Activated naive CD8-positive, alpha-beta T cell (primary cell): ENCODE measurements at regions not wholly inside any gene's neighbourhood (a gene's known extent, or its start where the extent isn't known, plus 50 kb on each side); places are given as distances from the start of the nearest gene placed in this dataset.

ENCODE experiments used
- H3K27ac Mint-ChIP-seq: one replicate; pipeline ENCODE4 v1.8.0; 2021; ENCODE audit warnings: mixed read lengths
- H3K27me3 Mint-ChIP-seq: one replicate; pipeline ENCODE4 v1.8.0; 2021; ENCODE audit warnings: mixed read lengths
- H3K36me3 Mint-ChIP-seq: one replicate; pipeline ENCODE4 v1.8.0; 2021; ENCODE audit warnings: mixed read lengths
- H3K4me1 Mint-ChIP-seq: one replicate; pipeline ENCODE4 v1.8.0; 2021; ENCODE audit warnings: low read depth, mixed read lengths
- H3K4me3 Mint-ChIP-seq: one replicate; pipeline ENCODE4 v1.8.0; 2021; ENCODE audit warnings: mild to moderate bottlenecking, mixed read lengths
- H3K9me3 Mint-ChIP-seq: one replicate; pipeline ENCODE4 v1.8.0; 2021; ENCODE audit warnings: low read depth, mixed read lengths

DNA sequence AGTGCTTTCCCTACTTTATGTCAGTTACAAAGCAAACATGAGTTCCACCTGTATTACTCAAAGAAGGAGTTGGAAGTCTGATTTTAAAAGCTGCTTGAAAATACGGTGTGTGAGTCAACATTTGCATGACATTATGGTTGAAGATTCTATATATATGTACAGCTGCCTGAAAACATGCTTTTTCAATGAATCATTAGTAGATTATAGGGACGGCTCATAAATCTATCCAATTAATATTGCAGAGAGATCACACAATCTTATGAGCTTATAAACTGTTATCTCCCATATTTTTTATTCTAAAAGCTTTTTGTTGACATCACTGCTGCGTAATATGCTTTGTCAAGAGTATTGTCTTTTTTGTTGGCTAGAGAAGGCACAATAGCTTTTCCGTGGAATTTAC lies 873.8 kb downstream of the SLITRK6 start:
- no peaks in the 10 kb centered on the region for H3K4me1 Mint-ChIP-seq

DNA sequence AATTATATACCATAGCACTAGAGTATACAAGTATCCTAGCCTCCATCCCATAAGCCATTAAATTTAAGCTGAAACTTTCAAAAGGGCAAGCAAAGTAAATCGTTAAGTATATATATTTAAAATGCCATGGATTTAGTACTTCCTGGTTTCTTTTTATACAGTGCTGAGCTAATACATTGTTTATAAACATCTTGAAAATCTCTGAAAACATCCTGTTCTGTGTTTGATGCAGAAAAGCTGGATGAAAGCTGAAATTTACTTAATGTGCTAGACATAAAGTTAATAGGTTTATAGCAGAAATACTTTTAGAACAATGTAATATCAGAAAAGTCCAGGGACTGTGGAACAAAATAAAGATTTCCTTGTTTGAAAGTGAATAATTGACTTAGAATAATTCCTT lies 875.4 kb downstream of the SLITRK6 start:
- Mint-ChIP-seq H3K27ac (no peak overlapping the region), H3K27me3 (no peaks in the 10 kb centered on the region), H3K4me3 (no peak overlapping the region), H3K9me3 (no peaks in the 10 kb centered on the region), H3K36me3 (no peaks in the 10 kb centered on the region), H3K4me1 (no peaks in the 10 kb centered on the region)

More for the DNA sequence above, 873.8 kb downstream of the SLITRK6 start:
- H3K9me3 Mint-ChIP-seq = no peaks in the 10 kb centered on the region
- H3K4me3 Mint-ChIP-seq = no peak overlapping the region
- H3K27ac Mint-ChIP-seq = no peak overlapping the region
- no peaks in the 10 kb centered on the region for H3K36me3 Mint-ChIP-seq
- H3K27me3 Mint-ChIP-seq = no peaks in the 10 kb centered on the region

DNA sequence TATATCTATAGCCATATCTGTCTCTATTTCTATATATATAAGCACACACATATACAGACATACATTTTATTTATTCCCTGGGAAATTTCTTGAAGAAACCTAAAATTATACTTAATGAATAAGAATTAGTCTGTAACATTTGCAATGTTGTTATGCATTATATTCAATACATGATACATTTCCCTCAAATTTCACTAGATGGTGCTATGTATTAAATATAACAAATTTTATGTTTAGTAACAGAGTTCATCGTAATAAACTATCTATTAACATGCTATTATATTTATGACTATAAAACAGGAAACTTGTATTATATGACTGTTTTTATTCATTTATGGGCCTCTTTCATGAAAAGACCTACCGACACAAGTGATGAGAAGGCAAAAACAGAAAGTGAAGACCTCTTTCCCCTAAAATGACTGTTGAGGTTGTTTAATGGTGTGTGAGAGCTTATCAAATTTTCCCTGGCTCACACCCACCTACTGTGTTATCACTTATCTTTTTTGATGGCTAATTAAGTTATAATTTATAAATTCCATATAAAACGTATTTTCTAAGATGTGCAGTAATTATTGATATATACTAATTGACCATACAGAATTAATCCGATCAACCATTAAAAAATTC lies 881.9 kb downstream of the SLITRK6 start:
- Mint-ChIP-seq H3K27ac (no peak overlapping the region), H3K4me1 (no peaks in the 10 kb centered on the region), H3K9me3 (no peaks in the 10 kb centered on the region), H3K36me3 (no peaks in the 10 kb centered on the region), H3K4me3 (no peak overlapping the region), H3K27me3 (no peaks in the 10 kb centered on the region)

DNA sequence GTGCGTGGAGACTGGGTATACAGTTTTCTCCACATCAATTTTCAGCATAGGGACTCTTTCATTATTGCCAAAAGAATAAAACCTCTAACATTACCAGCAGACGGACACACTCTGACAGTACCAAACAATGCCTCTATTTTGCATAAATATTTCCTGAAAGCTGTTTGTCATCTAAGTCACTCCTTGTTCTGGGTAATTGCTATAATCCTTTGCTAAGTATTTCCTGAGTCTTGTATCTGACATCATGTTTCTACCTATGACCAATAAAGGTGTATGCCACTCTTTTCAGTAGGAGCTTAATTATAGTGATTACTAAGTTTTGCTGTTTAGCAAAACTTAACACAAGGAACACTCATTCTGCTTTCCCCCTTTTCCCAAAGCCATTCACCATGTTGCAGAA lies 886.5 kb downstream of the SLITRK6 start:
- no peaks in the 10 kb centered on the region for H3K27me3 Mint-ChIP-seq
- no peak overlapping the region for H3K27ac Mint-ChIP-seq
- no peak overlapping the region for H3K4me3 Mint-ChIP-seq
- H3K4me1 Mint-ChIP-seq = no peaks in the 10 kb centered on the region
- no peaks in the 10 kb centered on the region for H3K9me3 Mint-ChIP-seq
- no peaks in the 10 kb centered on the region for H3K36me3 Mint-ChIP-seq

DNA sequence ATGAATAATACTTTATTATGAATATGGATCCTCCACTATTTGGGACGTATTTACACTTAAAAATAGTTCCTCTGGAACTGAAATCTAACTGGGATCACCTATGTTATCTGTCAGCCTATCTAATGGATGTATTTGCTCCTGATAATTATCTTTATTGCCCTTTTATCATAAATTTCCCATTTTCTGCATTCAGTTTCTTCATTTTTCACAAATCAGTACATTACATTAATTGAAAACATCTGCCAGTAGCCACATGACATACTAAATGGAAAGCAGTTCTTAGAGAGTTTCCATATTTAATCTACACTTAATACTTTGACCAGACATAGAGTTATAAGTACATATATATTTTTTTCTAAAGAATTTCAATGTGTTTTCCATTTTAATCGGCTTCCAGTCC lies 888.8 kb downstream of the SLITRK6 start:
- Mint-ChIP-seq H3K27me3 (no peaks in the 10 kb centered on the region), H3K4me3 (no peak overlapping the region), H3K9me3 (no peaks in the 10 kb centered on the region), H3K36me3 (no peaks in the 10 kb centered on the region), H3K4me1 (no peaks in the 10 kb centered on the region), H3K27ac (no peak overlapping the region)

DNA sequence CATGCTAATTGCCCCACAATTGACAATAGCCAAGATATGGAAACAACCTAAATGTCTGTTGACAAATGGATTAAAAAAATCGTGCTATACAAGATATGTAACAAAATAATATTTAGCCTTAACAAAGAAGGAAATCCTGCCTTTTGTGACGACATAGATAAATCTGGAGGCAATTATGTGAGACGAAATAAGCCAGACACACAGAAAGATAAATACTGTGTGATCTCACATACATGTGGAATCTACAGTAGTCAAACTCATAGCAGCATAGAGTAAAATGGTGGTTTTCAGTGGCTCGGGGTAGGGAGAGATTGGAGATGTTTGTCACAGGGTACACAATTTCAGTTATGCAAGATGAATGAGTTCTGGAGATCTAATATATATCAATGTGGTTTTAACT lies 895.8 kb downstream of the SLITRK6 start:
- Mint-ChIP-seq H3K27ac (no peak overlapping the region), H3K4me1 (no peaks in the 10 kb centered on the region), H3K4me3 (no peak overlapping the region), H3K36me3 (no peaks in the 10 kb centered on the region), H3K9me3 (no peaks in the 10 kb centered on the region), H3K27me3 (no peaks in the 10 kb centered on the region)

DNA sequence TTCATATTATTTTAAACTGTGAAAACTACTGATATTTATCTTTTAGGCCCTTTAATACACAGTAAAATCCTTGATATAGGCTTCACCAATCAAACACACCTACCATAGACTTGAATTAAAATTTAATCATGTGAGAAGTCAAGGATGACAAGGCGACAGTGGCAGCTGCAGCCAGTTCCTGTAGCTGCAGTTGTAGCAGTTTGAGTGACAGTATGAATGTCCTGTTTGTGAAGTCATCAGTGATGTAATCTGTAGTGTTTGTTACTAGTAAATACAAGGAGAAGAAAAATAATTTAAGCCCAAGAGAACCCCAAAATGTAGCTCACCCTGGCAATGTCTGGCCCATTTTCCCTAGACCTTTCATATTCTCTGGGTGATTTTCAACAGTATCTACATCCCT lies 897.0 kb downstream of the SLITRK6 start:
- Mint-ChIP-seq H3K27me3 (no peaks in the 10 kb centered on the region), H3K4me1 (no peaks in the 10 kb centered on the region), H3K9me3 (no peaks in the 10 kb centered on the region), H3K36me3 (no peaks in the 10 kb centered on the region), H3K27ac (no peak overlapping the region), H3K4me3 (no peak overlapping the region)

DNA sequence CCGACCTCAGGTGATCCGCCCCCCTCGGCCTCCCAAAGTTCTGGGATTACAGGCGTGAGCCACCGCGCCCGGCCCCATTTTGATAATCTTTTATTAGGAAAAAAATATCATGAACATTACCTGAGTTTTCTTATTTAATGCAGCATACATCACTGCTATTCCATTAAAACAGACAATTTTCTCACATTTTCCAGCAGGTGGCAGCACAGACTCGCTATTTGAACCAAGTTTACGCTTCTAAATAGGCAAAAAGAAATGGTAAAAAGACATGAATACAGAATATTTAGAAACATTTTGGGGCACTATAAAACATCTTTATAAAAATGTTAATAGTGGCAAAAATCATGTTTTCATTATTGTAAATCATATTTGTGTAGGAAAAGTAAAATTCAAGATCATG lies 903.1 kb downstream of the SLITRK6 start:
- Mint-ChIP-seq H3K27me3 (no peaks in the 10 kb centered on the region), H3K27ac (no peak overlapping the region), H3K36me3 (no peaks in the 10 kb centered on the region), H3K9me3 (no peaks in the 10 kb centered on the region), H3K4me3 (no peak overlapping the region), H3K4me1 (no peaks in the 10 kb centered on the region)

DNA sequence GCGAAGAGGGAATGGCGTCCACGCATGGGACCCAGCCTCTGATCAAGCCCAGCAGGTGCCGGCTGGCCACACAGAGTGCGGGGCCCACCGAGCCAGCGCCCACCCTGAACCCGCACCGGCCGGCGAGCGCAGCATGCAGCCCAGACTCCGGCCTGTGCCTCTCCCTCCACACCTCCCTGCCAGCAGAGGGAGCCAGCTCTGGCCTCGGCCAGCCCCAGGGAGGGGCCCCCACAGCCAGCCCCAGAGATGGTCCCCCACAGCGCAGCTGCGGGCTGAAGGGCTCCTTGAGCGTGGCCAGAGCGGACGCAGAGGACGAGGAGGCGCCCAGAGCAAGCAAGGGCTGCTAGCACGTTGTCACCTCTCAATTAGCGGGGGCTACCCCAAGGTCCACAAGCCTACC lies 904.5 kb downstream of the SLITRK6 start:
- no peak overlapping the region for H3K4me3 Mint-ChIP-seq
- H3K4me1 Mint-ChIP-seq = no peaks in the 10 kb centered on the region
- no peak overlapping the region for H3K27ac Mint-ChIP-seq
- H3K9me3 Mint-ChIP-seq = no peaks in the 10 kb centered on the region
- H3K36me3 Mint-ChIP-seq = no peaks in the 10 kb centered on the region
- H3K27me3 Mint-ChIP-seq = no peaks in the 10 kb centered on the region

DNA sequence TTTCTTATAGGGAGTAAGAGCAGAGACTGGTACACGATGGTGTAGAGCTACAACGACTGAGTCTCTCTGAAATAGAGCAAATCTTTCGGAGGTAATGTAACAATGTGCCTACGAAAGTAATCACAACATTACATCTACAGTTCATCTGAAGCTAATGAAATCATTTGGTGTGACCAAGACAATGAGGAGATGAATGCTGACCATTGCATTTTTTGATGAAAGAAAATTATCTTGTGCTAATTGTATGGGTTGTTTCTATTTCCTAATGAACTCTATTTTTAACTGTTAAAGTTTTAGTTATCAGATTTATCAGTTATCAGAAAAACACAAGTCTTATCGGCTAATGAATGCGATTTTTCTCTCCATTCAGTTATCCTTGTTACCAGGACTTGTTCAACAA lies 913.4 kb downstream of the SLITRK6 start:
- H3K27ac Mint-ChIP-seq = no peak overlapping the region
- H3K9me3 Mint-ChIP-seq = no peaks in the 10 kb centered on the region
- H3K4me1 Mint-ChIP-seq = no peaks in the 10 kb centered on the region
- H3K4me3 Mint-ChIP-seq = no peak overlapping the region
- no peaks in the 10 kb centered on the region for H3K27me3 Mint-ChIP-seq
- H3K36me3 Mint-ChIP-seq = no peaks in the 10 kb centered on the region

DNA sequence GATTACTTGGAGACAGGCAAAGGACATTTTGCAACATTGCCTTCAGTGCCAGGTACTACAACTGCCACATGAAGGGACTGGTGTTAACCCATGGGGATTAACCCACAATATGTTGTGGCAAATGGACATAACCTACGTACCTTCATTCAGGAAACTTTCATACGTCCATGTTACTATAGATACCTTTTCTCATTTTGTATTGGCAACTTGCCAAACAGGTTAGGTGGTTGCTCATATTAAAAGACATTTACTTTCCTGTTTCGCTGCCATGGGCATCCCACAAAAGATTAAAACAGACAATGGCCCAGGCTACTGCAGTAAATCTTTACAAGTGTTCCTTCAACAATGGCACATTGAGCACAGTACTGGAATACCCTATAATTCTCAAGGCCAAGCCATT lies 925.3 kb downstream of the SLITRK6 start:
- Mint-ChIP-seq H3K27me3 (no peaks in the 10 kb centered on the region), H3K9me3 (peaks cover 10% of the 10 kb centered on the region), H3K4me1 (no peaks in the 10 kb centered on the region), H3K36me3 (no peaks in the 10 kb centered on the region), H3K27ac (no peak overlapping the region), H3K4me3 (no peak overlapping the region)

DNA sequence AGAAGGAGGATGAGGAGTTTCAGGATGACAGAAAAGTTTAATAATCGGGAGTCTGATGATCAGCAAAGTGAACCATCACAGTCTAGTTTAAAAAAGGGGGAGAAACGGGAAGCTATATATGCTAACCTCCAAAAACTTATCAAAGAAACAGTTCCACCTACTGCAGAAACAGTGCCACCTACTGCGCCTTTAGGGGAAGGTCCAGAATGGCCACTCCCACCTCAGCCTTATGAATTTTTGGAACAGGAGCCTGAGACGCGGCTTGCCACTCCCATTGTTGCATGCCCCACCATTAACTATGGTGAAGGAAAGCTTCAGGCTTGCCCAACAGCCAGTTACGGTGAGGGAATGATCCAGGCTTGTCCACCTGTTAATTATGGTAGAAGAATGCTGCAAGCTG lies 929.0 kb downstream of the SLITRK6 start:
- H3K9me3 Mint-ChIP-seq = no peaks in the 10 kb centered on the region

DNA sequence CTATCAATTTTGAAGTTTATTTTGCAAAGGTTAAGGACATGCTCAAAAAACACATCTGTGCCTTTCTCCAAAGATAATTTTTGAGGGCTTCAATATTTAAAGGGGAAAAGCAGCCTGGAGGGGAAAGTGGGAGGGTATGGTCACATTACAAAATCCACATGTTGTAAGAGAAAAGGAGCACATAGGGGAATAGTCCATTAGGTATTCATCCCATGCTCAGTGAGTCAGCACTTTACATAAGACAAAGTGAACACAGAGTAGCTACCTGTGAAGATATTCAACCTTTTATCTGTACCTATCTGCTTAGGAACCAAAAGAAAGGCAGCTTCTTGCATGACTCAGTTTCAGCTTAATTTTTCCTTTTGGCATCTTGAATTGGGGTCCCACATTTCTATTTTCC lies 932.0 kb downstream of the SLITRK6 start:
- Mint-ChIP-seq H3K4me3 (no peak overlapping the region), H3K9me3 (no peaks in the 10 kb centered on the region), H3K36me3 (no peaks in the 10 kb centered on the region), H3K27me3 (no peaks in the 10 kb centered on the region), H3K27ac (no peak overlapping the region), H3K4me1 (no peaks in the 10 kb centered on the region)

More for the DNA sequence above, 929.0 kb downstream of the SLITRK6 start:
- no peak overlapping the region for H3K4me3 Mint-ChIP-seq
- H3K27me3 Mint-ChIP-seq = no peaks in the 10 kb centered on the region
- no peaks in the 10 kb centered on the region for H3K36me3 Mint-ChIP-seq
- no peak overlapping the region for H3K27ac Mint-ChIP-seq
- H3K4me1 Mint-ChIP-seq = no peaks in the 10 kb centered on the region

DNA sequence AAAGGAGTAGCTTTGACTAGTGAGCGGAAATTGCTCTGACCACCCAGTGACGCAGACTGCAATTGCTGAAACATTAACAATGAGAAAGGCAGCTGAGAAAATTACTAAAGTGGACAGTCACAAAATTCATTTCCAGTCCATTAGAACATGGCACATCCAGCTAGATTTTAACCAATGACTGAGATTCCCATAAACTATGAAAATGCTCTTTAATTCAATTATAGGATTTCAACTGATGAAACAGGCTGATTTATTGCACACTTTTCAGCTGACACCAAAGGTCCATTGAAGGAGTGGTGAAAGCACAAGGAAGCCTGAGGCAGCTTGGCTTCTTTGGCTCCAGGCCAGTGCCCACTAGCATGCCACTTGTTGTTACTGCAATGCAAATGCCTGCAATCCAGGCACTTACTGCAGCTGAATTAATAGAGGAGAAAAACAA lies 933.4 kb downstream of the SLITRK6 start:
- no peaks in the 10 kb centered on the region for H3K36me3 Mint-ChIP-seq
- H3K4me1 Mint-ChIP-seq = no peaks in the 10 kb centered on the region
- no peak overlapping the region for H3K27ac Mint-ChIP-seq
- no peak overlapping the region for H3K4me3 Mint-ChIP-seq
- H3K27me3 Mint-ChIP-seq = no peaks in the 10 kb centered on the region
- no peaks in the 10 kb centered on the region for H3K9me3 Mint-ChIP-seq

DNA sequence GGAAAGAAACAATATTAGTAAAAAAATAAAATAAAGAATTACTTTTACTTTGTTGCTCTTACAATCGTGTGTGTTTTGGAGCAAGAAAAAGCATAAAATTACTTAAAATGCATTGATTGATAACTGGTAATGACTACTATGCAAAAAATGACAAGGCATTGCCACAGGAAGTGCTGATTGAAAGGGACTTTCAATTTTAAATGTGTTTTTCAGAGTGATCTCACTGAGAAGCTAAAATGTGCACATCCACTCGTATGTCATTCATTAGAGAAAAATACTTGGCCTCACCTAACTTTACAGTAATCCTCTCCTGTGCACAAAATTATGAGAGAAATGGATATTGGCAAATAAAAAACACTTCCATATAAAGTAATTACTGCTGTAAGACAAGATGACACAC lies 934.9 kb downstream of the SLITRK6 start:
- Mint-ChIP-seq H3K4me1 (no peaks in the 10 kb centered on the region), H3K27ac (no peak overlapping the region), H3K27me3 (no peaks in the 10 kb centered on the region), H3K36me3 (no peaks in the 10 kb centered on the region), H3K9me3 (no peaks in the 10 kb centered on the region), H3K4me3 (no peak overlapping the region)

DNA sequence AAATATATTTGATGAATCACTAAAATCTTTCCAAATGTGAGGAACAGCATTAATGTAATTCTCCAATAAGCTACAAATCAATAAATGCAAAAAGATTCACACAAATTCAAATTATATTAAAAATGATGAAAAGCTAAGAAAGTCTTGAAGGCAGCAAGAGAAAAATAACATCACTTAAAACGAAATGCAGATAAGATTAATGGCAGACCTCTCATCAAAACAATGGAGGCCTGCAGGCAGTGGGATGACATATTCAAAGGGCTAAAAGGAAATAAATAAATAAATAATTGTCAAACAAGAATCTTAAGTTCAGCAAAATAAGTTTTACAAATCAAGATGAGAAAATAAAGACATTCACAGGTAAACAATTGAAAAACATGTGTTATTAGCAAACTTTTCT lies 952.1 kb downstream of the SLITRK6 start:
- H3K4me3 Mint-ChIP-seq = no peak overlapping the region
- H3K4me1 Mint-ChIP-seq = no peaks in the 10 kb centered on the region
- H3K27ac Mint-ChIP-seq = no peak overlapping the region
- H3K36me3 Mint-ChIP-seq = no peaks in the 10 kb centered on the region
- no peaks in the 10 kb centered on the region for H3K27me3 Mint-ChIP-seq
- peaks cover 9% of the 10 kb centered on the region for H3K9me3 Mint-ChIP-seq
